ENCODE measurements at regions not wholly inside any gene's neighbourhood (a gene's known extent, or its start where the extent isn't known, plus 50 kb on each side); places are given as distances from the start of the nearest gene placed in this dataset.
A peak's percentile ranks its signal among the peaks of the same experiment; 100 is the strongest.
"Not testable (repeated sequence)": the region's sequence is repeated elsewhere in the genome, so short reads cannot be mapped to it uniquely, and the experiment has no call there.

DNA sequence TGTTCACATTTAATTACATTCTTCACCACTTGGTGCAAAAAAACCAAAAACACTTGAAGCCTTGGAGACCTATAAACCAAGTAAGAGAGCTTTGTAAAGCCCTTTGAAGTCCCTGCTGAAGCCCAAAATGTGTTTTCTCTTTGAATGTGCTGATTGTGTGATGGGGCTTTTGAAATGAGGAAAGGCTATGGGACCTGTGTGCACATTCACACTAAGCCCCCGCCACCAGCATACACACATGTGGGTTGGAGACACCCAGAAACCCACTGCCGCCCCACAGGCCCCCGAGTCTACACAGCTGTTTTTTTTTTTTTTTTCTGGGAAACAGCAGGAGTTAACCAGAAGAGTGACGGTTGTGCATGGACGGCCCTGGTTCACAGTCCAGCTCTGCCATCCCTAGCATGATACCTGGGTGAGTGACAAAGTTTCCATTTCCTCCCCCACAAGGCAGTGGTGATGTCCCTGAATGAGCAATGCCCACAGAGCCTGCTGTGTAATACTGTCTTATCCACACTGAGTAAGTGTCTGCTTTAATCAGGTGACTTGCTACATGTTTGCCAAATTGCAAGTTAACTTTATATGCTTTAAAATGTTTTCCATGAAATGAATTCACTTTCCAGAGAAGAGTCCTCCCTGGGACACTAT is 154.6 kb upstream of the GDF10 start:
- no peak for DNase-seq

DNA sequence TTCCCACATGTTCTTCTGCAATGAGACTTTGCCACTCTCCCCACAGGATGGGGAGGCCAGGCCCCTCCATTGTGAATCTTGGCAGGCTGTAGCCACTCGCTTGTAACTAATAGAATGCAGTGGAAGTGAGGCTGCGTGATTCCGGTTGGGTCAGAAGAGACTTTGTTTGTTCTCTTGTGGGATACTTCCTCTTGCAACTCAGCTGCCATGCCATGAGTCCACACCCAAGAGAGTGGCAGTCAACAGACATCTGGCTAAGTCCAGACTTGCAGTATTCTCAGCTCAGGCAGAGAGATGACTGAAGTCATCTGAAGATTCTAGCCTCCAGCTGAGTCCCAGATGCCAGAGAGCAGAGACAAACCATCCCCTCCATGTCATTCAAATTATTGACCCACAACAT is 153.4 kb upstream of the GDF10 start:
- DNase-seq, result no peak

DNA sequence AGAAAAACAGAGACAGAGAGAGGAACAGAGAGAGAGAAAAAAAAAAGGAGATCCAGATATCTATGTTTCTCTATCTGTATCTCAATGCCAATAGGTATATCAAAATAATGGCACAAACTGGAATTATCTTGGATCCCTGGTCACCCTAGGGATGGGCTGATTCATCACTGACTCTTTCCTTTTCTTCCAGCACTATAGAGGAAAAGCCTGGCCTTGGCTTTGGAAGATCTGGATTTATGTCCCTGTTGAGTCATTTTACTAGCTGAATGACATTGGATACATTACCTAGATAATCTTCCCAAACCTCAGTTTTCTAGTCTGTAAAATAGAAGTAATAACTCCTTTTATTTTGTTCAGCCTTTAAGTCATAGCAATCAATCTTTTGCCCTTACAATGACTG is 152.8 kb upstream of the GDF10 start:
- no peak for DNase-seq

GRCh38 chr10:47150581-47150980 is 149.4 kb upstream of the GDF10 start:
- DNase-seq, result no peak

- no peak for DNase-seq
Measured at GRCh38 chr10:47151920-47152319, 148.1 kb upstream of the GDF10 start.

DNA sequence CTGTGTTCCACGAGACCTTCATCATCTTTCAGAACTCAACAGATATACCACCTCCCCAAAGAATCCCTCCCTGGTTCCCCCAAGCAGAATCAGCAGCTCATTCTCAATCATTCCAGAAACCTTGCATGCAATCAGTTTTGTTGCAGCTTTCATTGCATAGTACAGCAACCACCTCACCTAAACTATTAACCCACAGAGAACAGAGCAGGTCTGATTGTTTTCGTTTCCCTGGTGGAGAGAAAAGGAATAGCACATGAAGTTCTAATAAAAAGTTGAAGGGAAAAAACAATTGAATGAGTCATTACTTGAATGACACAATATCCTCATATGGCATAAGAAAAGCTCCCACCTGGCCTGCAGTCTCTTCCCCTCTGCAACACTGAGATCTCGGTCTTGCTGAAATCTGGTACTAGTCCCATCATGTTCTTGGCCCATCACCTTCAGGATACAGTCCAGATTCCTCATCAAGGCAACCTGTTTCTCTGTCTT is 147.1 kb upstream of the GDF10 start:
- peak; percentile 37 for DNase-seq

- no peak for DNase-seq
Measured at GRCh38 chr10:47154762-47155161, 145.2 kb upstream of the GDF10 start.

DNA sequence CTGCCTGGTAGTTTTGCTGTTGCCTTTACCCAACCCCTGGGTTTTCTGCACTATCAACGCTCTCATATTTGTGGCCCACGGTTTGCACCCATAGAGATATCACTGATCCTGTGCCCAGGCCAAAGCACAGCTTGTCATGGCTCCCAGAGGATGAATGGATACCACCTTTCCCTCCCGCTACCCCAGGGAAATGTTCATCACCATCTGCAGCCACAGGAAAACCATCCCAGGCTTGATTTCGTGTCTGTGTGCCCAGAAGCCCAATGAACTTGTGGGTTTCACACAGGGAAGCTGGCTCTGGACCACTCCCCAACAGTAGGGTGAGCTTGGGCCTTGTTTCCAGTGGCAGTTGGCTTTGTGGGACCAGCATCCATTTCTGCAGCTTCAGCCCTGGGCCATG is 143.1 kb upstream of the GDF10 start:
- no peak for DNase-seq

GRCh38 chr10:47158116-47159071 is 141.6 kb upstream of the GDF10 start:
- DNase-seq, result no peak

GRCh38 chr10:47159361-47160260 is 140.4 kb upstream of the GDF10 start:
- no peak for DNase-seq

- DNase-seq, result no peak
Measured at GRCh38 chr10:47160261-47160908, 139.6 kb upstream of the GDF10 start.

DNA sequence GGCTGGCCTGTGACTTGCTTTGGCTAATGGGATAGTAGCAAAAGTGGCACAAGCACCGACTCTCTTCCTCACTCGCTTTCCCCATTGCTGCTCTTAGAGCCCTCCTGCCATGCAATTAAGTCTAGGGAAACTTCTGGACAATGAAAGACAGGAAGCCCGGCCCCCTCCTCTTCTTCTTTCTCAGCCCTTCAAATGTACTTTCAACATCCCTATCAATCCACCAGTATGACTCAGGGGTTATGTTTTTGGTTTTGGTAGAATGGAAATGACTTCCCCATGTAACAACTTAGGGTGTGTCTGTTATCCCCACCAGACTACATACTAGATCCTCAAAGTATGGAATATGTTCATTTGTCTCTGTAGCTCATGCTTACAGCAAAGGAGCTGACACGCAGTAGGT is 139.0 kb upstream of the GDF10 start:
- DNase-seq, result peak; percentile 76

- no peak for DNase-seq
Measured at GRCh38 chr10:47161465-47161864, 138.5 kb upstream of the GDF10 start.

DNA sequence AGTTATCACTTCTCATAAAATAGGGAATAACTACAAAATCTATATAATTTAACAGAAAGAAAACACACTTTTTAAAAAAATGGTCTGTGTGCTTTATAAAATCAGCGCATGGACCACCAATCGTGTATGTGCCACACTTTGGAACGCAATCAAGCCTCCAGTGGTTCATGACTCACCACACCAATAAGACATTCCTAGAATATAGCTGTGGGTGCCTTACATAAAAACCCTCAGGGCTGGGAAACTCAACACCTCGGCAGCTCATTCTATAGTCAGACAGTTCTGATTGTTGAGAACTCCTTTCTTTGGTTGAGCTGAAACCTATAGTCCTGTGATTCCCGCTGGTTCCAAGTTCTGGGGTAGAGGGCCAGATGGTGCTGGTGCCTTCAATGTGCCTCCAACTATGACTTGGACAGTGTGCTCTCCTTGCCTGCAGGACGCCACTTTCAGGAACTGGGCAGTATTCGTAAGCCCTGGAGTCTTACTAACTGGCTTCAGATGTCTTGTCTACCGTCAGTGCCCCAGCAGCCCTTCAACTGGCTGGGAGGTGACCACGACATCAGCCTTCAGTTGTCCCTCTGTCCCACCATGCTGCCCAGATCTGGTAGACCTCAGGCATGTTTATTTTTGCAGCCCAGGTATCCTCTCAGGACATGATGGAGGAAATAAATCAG is 135.7 kb upstream of the GDF10 start:
- no peak for DNase-seq

GRCh38 chr10:47164800-47165128 is 135.2 kb upstream of the GDF10 start:
- peak; percentile 44 for DNase-seq

DNA sequence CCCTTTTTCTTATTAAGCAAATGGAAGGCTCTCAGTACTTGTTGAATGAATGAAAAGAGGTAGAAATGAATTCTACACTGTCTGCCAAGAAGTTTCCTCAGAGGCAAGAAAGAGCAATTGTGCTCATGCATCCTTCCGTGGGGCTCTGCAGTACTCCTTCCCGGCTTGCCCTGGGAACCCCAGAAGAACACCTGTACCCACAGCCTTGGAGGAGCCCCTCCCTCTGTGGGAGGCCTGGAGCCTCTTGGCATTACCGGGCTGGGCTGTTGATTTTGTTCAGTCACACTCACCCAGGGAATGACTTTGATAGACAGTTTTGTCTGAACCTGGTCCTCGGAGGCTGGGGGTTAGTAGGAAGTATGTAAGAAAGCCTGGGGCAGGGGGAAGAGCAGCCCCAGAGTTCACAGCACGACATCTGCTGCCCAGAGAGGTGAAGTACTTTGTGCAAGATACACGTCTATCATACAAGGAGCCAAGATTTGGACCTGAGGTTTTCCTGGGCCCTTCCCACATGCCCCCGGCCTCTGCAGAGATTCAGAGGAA is 134.8 kb upstream of the GDF10 start:
- no peak for DNase-seq

DNA sequence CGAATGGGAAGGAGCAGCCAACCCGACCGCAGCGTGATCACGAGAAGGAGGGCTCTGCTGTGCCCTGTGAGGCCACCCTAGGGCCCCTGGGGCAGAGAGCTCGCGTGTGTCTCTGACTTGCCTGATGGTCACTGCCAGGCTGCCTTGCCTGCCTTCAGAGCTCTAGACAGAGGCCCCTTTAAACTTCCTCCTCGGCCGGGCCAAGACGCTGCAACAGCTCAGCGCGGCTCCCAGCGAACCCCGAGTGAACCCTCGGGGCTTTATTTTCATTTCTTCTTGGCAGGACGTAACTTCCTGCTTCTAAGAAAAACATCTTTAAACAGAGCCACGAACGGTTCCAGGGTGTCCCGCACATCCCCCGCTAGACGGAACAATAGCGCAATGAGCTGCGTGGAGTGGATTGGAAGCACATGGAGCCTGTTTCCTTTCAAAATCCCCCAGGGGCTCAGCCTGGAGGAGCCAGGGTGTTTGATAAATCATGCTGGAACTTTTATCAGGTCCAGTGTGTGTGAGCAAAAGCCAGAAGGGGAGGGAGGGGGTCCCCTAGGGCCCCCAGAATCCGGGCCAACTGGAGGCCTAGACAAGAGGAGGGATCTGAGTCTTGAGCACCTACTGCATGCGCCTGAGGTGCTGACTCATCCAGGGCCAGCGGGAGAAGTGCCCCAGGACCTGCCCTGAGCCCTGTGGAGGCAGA is 134.1 kb upstream of the GDF10 start:
- peak; percentile 81 for DNase-seq

DNA sequence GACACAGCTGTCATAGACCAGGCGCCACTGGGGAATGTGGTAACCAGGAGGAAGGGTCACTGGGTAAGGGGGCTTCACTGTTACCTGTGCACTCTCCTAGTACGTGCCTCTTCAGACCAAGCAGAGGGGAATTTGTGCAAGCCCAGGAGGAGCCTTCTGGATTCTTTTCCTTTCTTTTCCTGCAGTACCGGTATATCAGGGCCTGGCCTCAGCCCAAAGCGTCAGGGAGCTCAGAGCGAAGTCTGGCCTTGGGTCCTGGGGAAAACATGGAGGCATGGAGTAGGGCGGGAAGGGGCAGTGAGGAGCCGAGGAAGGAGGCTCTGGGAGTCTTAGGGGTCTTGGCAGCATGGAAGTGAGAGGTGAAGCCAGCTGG is 133.6 kb upstream of the GDF10 start:
- DNase-seq, result no peak

GRCh38 chr10:47166808-47167581 is 133.0 kb upstream of the GDF10 start:
- not testable (repeated sequence) for DNase-seq

GRCh38 chr10:47167591-47167990 is 132.4 kb upstream of the GDF10 start:
- no peak for DNase-seq

Data from suppressor macrophage treated with lipopolysaccharide for 4 hours (primary cell).